ENCODE measurements at regions not wholly inside any gene's neighbourhood (a gene's known extent, or its start where the extent isn't known, plus 50 kb on each side); places are given as distances from the start of the nearest gene placed in this dataset.
A peak's percentile ranks its signal among the peaks of the same experiment; 100 is the strongest.
"Not testable (repeated sequence)": the region's sequence is repeated elsewhere in the genome, so short reads cannot be mapped to it uniquely, and the experiment has no call there.

DNA sequence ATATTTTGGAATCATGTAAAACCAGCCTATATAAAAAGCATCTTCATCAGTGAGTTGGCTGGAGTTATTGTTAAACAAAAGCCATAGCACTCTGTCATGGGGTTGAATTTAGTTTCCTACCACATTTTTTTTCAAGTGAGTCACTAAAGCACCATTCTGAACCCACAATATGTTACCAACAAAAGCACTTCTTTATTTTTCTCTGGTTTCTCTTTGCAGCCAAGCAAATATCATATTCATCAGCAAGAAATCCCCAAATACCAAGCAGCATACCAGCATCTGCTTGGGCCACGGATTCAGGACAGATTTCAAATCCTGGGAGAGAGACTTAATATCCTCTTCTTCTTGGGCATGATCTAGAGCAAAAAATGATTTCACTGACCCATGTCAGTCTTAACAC is 441.4 kb downstream of the BCKDHB start:
- no peak for DNase-seq

DNA sequence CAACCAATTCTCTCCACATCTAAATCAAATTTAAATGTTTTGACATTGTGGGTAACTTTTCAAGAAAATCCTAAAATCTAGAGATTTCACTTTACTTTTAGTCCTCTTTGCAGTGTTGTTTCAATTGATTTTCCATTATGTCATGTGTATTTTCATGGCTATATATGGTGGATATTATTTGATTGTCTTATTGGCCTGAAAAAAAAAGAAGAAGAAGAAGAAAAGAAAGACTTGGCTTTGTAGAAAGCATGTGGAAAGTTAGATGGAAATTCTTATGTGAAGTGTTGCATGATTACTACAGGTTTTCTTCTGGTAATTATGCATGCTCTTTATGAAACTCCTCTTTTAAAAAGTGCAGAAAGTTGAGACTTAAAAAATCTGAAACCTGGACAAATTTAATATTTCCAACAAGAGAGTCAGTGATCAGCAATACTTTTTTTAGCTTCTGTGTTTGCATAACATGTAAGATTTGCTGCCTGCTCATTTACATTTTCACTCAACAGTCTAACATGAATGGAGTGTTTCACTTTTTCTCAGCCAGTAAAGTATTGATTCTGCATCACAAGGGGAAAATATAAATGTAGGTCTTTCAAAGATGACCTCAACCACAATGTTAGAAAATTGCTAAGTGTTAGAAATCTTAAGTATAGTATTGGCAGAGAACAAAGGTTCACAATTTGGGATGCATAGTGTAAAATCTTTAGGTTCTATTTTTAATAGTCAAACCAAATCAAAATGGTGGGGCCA is 438.7 kb downstream of the BCKDHB start:
- DNase-seq, result peak; percentile 30

DNA sequence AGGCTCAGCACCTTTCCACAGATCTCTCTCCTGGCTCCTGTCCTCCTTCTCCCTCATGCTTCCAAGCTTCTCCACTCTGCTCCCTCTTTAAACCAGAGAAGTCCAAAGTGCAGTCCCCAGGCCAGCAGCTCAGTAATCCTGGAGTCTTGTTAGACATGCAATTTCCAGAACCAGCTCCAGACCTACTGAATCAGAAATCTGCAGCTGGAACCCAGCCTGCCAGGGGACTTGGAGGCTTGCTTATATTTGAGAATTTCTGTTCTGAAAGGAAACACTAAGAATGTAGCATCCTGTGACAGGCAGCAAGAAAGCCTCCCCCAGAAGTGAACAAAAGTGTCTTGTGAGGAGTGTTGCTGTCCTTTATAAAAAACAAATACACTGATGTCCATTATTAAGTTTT is 438.1 kb downstream of the BCKDHB start:
- peak; percentile 49 for DNase-seq

DNA sequence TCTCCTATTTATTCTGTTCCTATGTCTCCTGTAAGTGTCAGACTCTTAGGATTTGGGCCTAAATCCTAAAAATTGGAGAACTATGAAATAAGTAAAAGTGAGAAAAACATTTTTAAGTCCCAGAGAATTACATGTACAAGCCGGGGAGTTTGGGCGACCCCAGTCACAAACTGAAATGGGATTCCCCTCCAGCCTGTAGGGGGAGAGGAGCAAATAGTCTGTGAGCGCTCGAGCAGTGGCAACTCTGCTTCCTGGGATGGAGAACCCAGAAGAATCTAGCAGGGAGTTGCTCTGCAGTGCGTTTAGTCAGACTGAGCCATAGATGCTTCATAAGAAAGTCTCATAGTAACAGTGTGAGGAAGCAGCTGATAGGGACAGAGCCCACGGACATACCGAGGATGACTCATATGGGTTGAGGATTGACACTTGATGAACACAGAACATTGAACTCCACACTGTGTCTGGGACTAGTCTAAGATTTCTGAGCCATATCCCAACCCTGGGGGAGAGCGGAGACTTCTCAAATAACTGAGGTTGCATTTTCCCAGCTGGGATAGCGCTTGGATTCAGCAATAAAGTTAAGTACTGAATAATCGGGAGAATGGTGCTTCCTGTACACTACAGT is 437.2 kb downstream of the BCKDHB start:
- no peak for DNase-seq

DNA sequence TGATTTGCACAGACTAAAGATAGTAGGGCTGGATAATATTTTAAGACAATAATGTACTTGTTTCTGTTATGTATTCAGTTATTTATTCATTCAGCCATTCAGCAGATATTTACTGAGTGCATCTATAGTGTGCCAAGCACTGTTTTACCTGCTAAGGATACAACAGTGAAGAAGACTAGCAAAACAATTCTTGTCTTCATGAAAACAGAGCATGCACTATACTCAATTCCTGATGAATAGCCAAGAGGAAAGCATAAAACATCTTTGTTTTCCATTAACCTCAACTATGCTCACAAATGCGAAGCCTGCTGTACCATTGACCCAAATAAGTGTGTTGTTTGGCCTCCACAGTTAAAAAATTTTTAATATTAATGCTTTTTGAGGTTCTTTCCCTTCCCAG is 436.7 kb downstream of the BCKDHB start:
- DNase-seq, result no peak

DNA sequence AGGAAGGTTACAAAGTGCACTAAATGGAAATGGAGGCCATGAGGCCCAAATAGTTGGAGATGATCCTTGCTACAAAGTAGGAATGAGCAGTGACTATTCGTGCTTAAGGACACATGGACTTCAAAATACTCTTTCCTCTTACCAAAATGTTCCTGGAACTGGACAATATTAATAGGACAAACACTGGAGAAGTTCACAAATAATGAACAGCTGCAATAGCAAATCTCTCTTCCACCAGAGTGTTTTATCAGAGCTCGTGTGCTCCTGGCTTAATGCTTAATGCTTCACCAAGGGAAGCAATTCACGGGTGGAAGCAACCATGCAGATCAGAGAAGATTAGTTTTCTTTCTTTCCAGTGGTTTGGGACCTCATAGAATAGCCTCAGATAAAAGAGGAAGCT is 435.4 kb downstream of the BCKDHB start:
- DNase-seq, result no peak

DNA sequence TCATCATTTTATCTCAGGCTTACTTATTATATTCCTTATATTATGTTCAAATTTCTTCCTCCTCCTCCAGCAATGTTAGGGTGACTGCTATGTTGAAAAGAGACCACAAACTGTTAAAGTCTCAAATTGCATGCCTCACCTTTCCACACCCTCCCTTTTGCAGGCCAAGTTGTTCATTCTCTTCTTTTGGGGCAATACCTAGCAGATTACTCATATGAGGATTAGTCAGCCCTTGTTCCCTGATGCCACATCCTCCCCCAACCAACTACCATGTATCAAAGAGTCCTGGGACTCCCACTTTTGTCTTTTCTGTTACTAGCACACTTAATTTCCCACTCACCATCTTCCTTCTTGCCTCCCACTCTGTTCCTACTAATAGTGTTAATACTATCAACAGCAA is 434.7 kb downstream of the BCKDHB start:
- no peak for DNase-seq

DNA sequence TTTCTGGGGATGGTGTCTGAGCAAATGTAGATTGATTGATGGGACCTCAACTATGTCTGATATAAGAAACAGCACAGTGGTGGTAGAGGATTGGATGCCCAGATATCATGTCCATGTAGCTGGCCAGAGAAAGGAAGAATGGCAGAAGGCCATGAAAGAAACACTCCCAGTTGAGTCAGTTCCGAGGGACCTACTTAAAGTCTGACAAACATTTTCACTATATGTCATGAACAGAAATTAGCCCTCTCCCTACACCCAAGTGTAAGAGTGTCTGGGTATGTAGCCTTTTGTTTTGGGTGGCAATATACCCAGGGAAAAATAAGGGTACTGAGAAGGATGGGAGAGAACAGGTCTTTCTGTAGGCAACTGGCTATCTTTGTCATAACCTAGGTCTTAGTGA is 434.2 kb downstream of the BCKDHB start:
- DNase-seq, result no peak

DNA sequence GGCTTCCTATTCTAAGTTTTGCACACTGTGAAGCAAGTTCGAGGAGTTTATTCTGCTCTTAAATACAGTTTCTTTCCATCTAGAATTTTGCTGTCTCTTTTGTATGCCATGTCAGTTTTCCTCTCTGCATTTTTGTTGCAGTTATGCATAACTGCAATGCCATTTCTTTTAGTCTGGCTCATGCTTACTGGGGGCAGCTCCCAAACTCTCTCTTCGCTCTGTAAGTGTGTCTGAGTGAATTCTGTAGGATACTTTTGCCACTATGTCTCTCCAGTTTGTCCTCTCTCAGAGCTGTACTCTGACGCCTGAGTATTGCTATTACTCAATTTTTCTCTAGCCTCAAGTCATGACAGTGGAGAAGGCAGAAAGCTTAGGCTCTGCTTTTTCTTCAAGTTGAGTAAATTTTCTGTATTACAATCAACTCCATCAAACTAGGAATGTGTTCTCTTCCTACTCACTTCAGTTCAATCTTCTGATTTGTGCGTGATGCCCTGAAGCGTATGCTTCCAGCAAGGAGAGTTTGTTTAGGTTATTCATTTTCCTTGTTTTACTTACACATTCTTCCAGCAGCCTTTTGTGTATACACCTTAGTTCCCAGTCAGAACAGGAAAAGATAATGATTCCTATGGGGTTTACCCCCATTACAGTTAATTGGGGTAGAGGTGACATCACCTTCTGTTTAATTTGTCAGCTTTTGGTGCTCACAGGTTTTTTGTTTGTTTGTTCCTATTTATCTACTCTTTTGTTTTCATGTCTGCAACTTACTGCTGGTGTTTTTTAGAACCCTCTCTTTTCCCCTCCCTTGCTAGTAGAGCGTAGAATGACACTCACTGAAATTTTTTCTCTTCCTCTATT is 430.9 kb downstream of the BCKDHB start:
- no peak for DNase-seq

DNA sequence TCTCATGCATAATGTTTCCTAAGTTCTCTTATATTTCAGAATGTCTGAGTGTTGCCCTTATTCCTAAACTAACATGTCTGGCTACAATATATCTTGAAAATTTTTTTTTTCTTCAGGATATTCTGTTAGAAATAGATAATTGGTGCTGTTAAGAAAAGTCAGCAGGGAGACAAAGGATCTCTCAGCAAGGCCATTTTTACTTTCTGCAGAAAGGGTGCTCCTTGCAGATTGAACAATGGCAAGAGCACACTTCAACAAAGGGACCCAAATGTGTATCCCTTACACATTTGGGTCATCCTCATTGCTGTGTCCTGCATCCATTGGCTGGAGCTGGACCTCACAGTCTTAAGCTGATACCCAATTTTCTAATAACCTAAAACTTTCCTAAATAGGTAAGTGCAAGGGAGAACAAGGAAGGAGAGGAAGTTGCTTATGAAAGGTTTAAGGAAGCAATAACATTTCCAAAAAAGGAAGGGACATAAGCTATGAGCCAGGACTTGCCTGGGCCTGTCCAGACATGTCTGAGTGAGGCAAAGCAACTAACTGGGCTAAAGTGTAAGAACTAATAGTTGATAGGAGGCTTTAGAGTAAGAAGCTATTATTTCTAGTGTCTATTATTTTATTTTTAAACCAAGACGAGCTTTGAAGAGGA is 429.6 kb downstream of the BCKDHB start:
- no peak for DNase-seq

DNA sequence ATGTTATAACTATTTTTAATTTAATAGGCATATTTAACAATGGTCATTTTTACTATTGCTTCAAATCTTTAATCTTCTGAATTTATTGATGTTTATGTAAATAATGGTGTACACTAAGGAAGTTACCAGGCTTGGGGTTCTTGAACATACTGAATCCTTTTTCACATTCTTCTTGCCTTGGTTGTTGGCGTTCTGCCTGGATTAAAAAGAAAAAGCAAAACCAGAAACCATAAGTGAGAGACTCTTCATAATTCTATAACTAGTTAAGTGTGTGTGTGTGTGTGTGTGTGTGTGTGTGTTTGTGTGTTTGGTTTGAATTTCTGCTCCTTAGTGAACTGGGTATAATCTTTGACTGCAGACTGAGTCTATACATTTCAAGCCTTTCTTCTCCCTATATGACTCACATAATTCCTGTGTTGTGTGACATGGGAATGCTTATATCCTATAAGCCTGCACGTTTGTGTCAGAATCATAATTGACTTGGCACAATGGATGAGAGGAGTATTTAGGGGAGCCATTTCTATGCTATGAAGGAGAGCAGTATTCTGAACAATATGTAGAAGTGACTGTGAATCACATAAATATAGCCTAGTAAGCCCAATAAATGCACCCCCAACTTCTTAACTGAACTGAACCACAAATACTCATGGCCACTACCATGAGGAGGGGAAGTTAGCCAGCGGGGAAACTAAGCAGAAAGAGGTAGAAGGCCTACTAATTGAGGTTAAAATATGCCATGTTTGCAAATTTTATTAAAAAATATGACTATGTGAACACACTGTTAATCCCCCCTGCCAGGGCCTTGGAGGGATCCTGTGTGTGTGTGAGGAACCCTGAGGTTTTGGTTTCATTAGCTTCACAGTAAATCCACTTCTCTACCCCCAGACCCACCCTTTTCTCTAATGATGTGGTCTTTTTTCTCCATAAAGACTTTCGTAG is 425.5 kb downstream of the BCKDHB start:
- DNase-seq, result no peak

DNA sequence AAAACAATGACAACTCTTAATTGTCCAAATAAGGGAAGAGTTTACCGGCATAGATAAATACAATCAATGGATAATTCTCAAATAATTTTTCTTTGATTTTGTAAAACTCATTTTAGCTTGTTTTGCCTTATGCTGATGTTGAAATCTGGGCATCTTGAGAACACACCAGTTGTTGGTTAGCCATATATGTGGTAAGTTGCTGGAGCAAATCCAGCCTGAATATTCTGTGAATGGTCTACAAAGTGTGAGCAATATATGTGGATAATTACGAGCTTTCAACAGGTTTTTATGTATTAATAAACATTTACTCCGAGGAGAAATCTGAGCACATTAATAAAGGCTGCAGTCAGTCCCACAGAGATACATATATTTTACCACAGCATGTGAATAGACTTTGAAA is 423.6 kb downstream of the BCKDHB start:
- DNase-seq, result no peak

DNA sequence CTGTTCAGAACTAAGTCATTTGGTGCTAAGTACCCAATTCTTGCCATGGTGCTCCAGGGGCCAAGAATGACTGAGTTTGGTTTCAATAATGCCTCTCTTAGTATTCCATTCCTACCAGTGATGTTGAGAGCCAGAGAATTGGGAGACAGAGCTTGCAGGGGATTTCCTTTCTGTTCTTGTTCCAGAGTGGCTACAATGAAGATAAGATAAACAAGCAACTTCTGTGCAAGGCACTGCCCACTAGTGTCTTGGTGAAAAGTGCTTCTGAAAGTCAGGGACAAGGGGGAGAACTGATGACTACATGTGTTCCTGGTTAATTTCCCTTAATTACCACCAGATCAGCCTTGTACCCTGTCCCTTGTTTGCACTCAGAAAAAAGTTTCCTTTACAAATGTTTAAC is 421.6 kb downstream of the BCKDHB start:
- DNase-seq, result no peak

DNA sequence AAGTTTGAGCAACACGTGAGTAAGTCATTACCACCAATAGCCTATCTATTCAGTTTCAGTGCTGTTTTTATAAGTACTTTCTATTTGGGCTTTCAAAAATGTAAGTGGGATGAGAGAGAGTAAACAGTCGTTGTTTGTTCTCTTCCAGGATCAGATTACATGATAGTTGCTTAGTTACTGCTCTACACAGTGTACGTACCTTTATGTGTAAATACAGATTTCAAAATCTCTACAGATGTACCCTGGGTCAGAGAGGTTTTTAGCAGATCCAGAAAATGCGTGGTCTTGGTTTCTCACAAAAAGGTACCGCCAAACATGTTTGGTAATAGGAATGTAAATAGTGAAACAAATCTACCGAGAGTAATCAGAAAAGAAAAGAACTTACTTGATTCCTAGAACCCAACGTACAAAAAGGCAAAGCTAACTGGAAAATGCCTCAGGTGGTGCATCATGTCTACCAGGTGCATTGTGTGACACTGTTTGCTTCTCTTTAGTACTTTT is 421.1 kb downstream of the BCKDHB start:
- DNase-seq, result no peak

DNA sequence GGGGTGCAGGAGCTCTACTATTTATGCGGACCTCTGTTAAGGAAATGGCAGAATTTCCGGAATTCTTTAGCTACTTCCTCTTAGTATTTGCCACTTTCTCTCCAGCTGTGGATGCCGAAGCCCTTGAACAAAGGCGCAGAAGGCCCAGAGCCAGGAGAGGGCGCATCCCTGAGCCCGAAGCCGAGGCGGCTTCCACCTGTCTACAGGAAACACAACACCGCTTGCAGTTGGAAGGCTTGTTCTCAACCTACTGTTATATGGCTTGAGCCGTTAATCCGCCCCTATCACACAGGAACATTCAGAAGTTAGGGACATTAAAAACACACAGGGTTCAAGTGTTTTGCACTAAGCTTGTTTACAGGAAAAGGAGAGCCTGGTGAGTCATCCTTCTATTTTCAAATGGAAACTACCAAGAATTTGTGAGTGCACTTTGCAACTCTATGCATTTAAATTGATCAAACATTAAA is 417.1 kb downstream of the BCKDHB start:
- DNase-seq, result no peak

DNA sequence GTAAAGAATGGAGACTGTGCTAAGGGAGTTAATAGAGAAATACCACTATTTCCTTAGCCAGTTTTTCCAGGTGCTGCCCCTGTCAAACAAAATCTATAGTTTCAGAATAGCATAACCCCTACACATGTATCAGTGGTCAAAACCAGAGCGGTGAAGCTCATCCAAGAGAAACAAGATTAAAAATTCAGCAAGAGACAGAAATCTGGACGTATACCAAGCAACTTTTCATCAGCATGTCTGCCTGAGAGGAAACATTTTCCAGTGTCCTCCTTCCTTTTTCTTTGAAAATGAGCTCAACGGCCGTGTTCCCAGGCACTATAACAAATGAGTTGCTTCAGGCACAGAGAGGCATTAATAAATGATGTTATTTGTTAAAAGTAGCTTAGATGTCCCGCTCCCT is 416.5 kb downstream of the BCKDHB start:
- DNase-seq, result peak; percentile 54

DNA sequence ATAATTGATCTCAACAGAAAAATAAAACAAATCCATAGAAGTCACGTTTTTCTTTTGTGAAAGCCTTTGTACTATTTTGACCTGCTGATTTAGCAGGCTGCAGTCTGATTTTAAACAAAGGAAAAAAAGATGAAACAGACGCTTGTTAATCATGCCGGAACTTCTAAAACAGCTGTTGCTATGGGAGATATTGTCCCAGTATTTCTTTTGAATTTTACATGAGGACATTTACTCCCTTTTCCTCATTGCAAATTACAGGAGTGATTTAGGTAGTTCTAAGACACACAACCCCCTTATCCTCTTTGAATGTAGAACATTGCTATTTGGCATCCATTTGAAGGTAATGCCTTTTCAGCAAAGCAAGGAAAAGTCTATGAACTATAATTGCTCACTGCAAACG is 416.1 kb downstream of the BCKDHB start:
- DNase-seq, result no peak

DNA sequence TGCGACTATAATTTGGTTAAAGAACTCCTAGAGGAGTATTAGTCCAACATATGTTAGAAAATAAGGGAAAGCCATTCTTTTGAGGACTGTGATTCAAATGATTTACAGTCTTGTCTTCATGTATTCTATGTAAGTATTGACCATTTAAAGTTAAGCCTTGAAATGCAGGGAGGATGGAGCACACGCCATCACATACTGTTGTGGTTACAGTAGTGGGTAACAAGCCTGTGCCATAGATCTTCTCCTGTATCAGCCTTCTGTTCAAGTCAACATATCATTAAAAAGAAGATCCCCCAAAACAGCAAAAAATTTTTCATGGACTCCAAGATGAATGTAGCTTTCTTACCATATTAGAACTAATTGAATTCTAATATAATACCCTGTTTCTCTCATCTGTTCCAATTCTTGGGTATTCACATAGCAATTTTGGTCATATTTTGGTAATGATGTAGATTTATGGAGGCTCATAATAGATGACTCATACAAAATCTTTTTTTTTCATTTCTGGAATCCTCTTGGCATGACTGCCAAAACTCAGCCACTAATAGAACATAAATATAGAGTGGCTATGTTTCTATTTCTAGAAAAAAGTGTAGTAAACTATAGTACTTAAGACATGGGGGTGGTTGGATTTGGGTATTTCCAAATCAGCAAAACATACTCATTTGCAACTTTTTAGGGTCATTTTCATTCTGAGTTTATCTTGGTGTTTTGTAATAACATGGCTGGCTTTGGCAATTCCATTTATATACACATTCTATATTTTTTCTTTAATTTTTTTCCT is 413.5 kb downstream of the BCKDHB start:
- no peak for DNase-seq

DNA sequence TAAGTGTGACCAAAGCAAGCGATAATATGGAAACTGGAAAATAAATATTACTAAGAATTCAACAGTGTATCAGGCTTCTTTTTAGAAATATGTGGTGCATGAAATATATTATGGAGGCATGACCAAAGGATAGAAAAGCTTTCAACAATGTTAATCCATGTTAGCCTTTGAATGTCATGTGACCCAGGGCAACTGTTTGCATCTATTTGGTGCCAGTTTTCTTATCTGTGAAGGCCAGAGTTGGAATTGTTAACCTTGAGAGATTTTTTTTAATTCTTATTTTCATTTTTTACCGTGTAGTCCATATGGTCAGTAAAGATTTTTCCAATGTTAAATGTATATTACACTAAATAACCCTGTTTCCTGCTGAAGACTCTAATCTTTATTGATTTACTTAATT is 411.1 kb downstream of the BCKDHB start:
- DNase-seq, result no peak

DNA sequence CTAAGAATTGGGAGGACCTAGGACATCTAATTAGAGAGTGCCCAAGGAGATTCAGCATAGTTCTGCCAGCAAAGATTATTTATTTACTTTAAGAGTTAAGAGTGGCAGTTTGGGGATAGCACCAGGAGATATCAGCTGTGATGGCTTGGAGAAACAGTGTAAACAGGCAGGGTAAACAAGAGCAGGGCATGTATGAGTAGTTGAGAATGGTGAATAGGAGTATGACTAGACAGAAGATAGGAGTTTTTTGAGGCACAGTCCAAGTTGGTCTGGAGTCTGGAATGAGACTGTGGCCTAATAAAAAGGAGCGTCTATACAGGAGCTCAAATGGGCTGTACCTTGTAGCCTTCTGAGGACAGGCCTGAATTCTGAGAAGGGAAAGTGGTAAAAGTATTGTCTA is 404.1 kb downstream of the BCKDHB start:
- DNase-seq, result not testable (repeated sequence)
